ENCODE measurements at regions not wholly inside any gene's neighbourhood (a gene's known extent, or its start where the extent isn't known, plus 50 kb on each side); places are given as distances from the start of the nearest gene placed in this dataset.

DNA sequence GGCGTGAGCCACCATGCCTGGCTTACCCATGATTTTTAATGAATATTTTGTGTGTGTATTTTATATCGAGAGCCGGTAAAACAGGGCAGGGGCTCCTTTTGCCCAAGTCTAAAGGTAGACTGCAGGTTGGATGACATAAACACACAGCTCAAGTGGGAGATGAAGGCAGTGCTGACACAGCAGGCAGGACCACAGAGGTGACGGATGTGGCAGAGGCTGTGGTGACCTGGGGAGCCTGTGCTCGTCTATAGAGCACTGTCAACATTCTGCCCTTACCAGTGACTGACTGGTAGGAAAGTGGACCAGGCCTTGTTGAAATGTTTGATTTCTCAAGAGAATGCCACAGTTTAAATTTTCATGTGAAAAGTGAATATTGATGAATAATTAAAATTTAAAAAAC lies 137.5 kb downstream of the ZFP64 start:
- CTCF ChIA-PET, result no interaction called here
- Histone ChIP-seq H3K4me1 (ENCODE audit: control insufficient read depth, insufficient read depth, low read length) (no peaks in the 10 kb centered on the region), H3K4me3 (ENCODE audit: low read depth in 2 of 2, low read length in 2 of 2) (no peak overlapping the region), H3K36me3 (ENCODE audit: control insufficient read depth, insufficient read depth, low read length) (no peaks in the 10 kb centered on the region), H3K27me3 (ENCODE audit: control insufficient read depth, insufficient read depth, low read length) (no peaks in the 10 kb centered on the region), H3K27ac (ENCODE audit: low read length) (no peak overlapping the region), H3K9me3 (ENCODE audit: control insufficient read depth, insufficient read depth, low read depth, low read length) (0 out of 2 replicates have a peak, but pooled peaks cover 6% of the 10 kb centered on the region)
- ATAC-seq, result no peak
- no peak for DNase-seq (ENCODE audit: low read depth, low spot score)
- intact Hi-C loops (cut with micrococcal nuclease; ENCODE audit: unreplicated experiment) (no loop called here), in situ Hi-C loops (cut with HindIII; ENCODE audit: low pct_unique_long_range_greater_than_20kb, low sequenced_read_pairs) (no loop called here)
- BruUV-seq (replicated peaks), result no TSS peak
- TF ChIP-seq POLR2AphosphoS5 (IDR thresholded peaks at IDR 0.05; ENCODE audit: low read depth, low read length), result no peak
- POLR2A ChIA-PET, result no interaction called here

DNA sequence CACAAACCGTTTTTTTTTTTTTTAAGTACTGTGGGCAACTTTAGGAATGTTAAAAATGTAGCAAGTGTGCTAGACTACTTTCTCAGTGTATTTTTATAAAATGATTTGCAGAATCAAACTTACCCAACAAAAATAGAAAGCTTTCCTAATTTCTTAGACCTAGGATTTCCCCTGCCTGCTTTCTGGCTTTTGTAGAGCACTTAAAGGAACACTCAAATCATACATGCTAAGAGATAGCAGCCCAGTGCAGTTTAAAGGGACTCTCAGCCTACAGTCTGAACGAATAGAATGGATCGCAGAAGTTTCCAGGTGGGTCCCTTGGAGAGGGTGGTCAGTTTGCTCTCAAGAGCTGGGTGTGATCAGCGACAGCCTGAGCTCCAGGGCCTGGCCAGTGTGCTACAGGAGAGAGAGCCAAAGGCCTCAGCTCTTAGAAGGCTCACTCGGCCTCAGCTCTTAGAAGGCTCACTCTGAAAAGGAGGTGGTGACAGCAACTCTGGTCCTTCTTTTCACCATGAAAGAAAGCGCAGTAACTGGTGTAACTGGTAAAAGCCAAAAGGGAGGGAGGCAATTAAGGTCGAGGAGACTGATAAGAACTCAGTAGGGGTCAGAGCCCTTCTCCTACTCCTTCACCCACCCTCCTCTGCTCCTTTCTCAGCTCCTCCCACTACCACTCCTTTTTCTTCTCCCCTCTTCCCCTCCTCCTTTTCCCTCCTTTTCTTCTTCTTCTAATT lies 142.4 kb downstream of the ZFP64 start:
- no peaks in the 10 kb centered on the region for H3K9me3 ChIP-seq (ENCODE audit: control insufficient read depth, insufficient read depth, low read depth, low read length)

More for the DNA sequence above, 142.4 kb downstream of the ZFP64 start:
- no peak overlapping the region for H3K4me3 ChIP-seq (ENCODE audit: low read depth in 2 of 2, low read length in 2 of 2)
- ChIA-PET POLR2A (no interaction called here), CTCF (interaction anchor here (0.6 to 0.7 kb wide), 2 partner anchors 157 to 671 kb away, joined by 4 to 9 read pairs; no protein-coding TSS in a partner anchor)
- in situ Hi-C loops (cut with HindIII; ENCODE audit: low pct_unique_long_range_greater_than_20kb, low sequenced_read_pairs), result no loop called here
- no peaks in the 10 kb centered on the region for H3K36me3 ChIP-seq (ENCODE audit: control insufficient read depth, insufficient read depth, low read length)
- DNase-seq (ENCODE audit: low read depth, low spot score) (no peak), ATAC-seq (no peak; the same call in 1 of the 2 replicates)
- H3K4me1 ChIP-seq (ENCODE audit: control insufficient read depth, insufficient read depth, low read length), result no peaks in the 10 kb centered on the region
- no TSS peak for BruUV-seq (replicated peaks)
- intact Hi-C loops (cut with micrococcal nuclease; ENCODE audit: unreplicated experiment), result no loop called here
- H3K27ac ChIP-seq (ENCODE audit: low read length), result no peak overlapping the region
- no peak for TF ChIP-seq SIN3A (IDR thresholded peaks at IDR 0.05; ENCODE audit: borderline replicate concordance, insufficient read depth, low read depth, low read length)
- TF ChIP-seq, protein P1, sequence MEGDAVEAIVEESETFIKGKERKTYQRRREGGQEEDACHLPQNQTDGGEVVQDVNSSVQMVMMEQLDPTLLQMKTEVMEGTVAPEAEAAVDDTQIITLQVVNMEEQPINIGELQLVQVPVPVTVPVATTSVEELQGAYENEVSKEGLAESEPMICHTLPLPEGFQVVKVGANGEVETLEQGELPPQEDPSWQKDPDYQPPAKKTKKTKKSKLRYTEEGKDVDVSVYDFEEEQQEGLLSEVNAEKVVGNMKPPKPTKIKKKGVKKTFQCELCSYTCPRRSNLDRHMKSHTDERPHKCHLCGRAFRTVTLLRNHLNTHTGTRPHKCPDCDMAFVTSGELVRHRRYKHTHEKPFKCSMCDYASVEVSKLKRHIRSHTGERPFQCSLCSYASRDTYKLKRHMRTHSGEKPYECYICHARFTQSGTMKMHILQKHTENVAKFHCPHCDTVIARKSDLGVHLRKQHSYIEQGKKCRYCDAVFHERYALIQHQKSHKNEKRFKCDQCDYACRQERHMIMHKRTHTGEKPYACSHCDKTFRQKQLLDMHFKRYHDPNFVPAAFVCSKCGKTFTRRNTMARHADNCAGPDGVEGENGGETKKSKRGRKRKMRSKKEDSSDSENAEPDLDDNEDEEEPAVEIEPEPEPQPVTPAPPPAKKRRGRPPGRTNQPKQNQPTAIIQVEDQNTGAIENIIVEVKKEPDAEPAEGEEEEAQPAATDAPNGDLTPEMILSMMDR (IDR thresholded peaks at IDR 0.05), result no peak
- TF ChIP-seq TCF7L2 (IDR thresholded peaks at IDR 0.05; ENCODE audit: low read depth, low read length), result no peak
- TF ChIP-seq, protein P2, sequence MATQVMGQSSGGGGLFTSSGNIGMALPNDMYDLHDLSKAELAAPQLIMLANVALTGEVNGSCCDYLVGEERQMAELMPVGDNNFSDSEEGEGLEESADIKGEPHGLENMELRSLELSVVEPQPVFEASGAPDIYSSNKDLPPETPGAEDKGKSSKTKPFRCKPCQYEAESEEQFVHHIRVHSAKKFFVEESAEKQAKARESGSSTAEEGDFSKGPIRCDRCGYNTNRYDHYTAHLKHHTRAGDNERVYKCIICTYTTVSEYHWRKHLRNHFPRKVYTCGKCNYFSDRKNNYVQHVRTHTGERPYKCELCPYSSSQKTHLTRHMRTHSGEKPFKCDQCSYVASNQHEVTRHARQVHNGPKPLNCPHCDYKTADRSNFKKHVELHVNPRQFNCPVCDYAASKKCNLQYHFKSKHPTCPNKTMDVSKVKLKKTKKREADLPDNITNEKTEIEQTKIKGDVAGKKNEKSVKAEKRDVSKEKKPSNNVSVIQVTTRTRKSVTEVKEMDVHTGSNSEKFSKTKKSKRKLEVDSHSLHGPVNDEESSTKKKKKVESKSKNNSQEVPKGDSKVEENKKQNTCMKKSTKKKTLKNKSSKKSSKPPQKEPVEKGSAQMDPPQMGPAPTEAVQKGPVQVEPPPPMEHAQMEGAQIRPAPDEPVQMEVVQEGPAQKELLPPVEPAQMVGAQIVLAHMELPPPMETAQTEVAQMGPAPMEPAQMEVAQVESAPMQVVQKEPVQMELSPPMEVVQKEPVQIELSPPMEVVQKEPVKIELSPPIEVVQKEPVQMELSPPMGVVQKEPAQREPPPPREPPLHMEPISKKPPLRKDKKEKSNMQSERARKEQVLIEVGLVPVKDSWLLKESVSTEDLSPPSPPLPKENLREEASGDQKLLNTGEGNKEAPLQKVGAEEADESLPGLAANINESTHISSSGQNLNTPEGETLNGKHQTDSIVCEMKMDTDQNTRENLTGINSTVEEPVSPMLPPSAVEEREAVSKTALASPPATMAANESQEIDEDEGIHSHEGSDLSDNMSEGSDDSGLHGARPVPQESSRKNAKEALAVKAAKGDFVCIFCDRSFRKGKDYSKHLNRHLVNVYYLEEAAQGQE (IDR thresholded peaks at IDR 0.05; ENCODE audit: insufficient read depth in 1 of 2, low read depth in 2 of 2, low read length in 1 of 2), result no peak
- TF ChIP-seq POLR2AphosphoS5 (IDR thresholded peaks at IDR 0.05; ENCODE audit: low read depth, low read length), result no peak
- H3K27me3 ChIP-seq (ENCODE audit: control insufficient read depth, insufficient read depth, low read length), result no peaks in the 10 kb centered on the region
